GM23338 (cell line): ENCODE measurements at regions not wholly inside any gene's neighbourhood (a gene's known extent, or its start where the extent isn't known, plus 50 kb on each side); places are given as distances from the start of the nearest gene placed in this dataset.

ENCODE experiments used
- ATAC-seq: fragments of 200-7000 bp; cut with Tn5 transposase; 3 replicates; pipeline ENCODE4 v1.9.1; 2020
- DNase-seq: peaks from one replicate; pipeline ENCODE4 v3.0.0-alpha.2; 2015; ENCODE audit warnings: low spot score
- H2AFZ ChIP-seq: fragments of 200-600 bp; sonication (generic); 2 replicates; pipeline ENCODE4 v1.8.0; 2016; ENCODE audit warnings: antibody characterized with exemption, mild to moderate bottlenecking, moderate library complexity
- H3F3A ChIP-seq: fragments of 200-600 bp; sonication (generic); replicated peaks from 2 replicates; pipeline ENCODE4 v1.8.0; 2017; ENCODE audit warnings: antibody characterized with exemption, mixed run types, low read depth
- H3K27ac ChIP-seq: fragments of 200-600 bp; sonication (generic); 2 replicates; pipeline ENCODE4 v1.6.1; 2016; ENCODE audit warnings: low read depth
- H3K27me3 ChIP-seq: fragments of 200-600 bp; sonication (generic); 2 replicates; pipeline ENCODE4 v1.8.0; 2016; ENCODE audit warnings: mild to moderate bottlenecking, mixed run types, moderate library complexity; ENCODE audit not compliant: insufficient read depth
- H3K36me3 ChIP-seq: fragments of 200-600 bp; sonication (generic); 2 replicates; pipeline ENCODE4 v1.8.0; 2016; ENCODE audit warnings: mild to moderate bottlenecking; ENCODE audit not compliant: insufficient read depth
- H3K4me1 ChIP-seq: fragments of 200-600 bp; sonication (generic); 2 replicates; pipeline ENCODE4 v1.8.0; 2016; ENCODE audit warnings: mild to moderate bottlenecking, moderate library complexity; ENCODE audit not compliant: insufficient read depth
- H3K4me2 ChIP-seq: fragments of 200-600 bp; sonication (generic); 2 replicates; pipeline ENCODE4 v1.7.1; 2017; ENCODE audit warnings: mixed run types
- H3K4me3 ChIP-seq: fragments of 200-600 bp; sonication (generic); 2 replicates; pipeline ENCODE4 v1.6.1; 2016; ENCODE audit warnings: mixed run types
- H3K79me2 ChIP-seq: fragments of 200-600 bp; sonication (generic); replicated peaks from 2 replicates; pipeline ENCODE4 v1.8.0; 2017; ENCODE audit warnings: mild to moderate bottlenecking; ENCODE audit not compliant: insufficient read depth
- H3K9me2 ChIP-seq: fragments of 200-600 bp; sonication (generic); 2 replicates; pipeline ENCODE4 v1.8.0; 2017; ENCODE audit not compliant: insufficient read depth
- H4K20me1 ChIP-seq: fragments of 200-600 bp; sonication (generic); replicated peaks from 2 replicates; pipeline ENCODE4 v1.8.0; 2017; ENCODE audit warnings: mild to moderate bottlenecking; ENCODE audit not compliant: insufficient read depth
- H3K27ac Mint-ChIP-seq: 2 replicates; pipeline ENCODE4 v1.8.0; 2020; ENCODE audit warnings: inconsistent platforms, mild to moderate bottlenecking, moderate library complexity, mixed read lengths
- H3K27me3 Mint-ChIP-seq: 3 replicates; pipeline ENCODE4 v1.8.0; 2022; ENCODE audit warnings: low read depth, mild to moderate bottlenecking, moderate library complexity, mixed read lengths, inconsistent platforms; ENCODE audit not compliant: insufficient read depth, poor library complexity
- H3K36me3 Mint-ChIP-seq: 3 replicates; pipeline ENCODE4 v1.8.0; 2021; ENCODE audit warnings: low read depth, mild to moderate bottlenecking, inconsistent platforms, moderate library complexity, mixed read lengths
- H3K4me1 Mint-ChIP-seq: 3 replicates; pipeline ENCODE4 v1.8.0; 2020; ENCODE audit warnings: mild to moderate bottlenecking, inconsistent platforms, mixed read lengths
- H3K4me3 Mint-ChIP-seq: 3 replicates; pipeline ENCODE4 v1.8.0; 2021; ENCODE audit warnings: moderate library complexity, mild to moderate bottlenecking, inconsistent platforms, mixed read lengths
- H3K9me3 Mint-ChIP-seq: 3 replicates; pipeline ENCODE4 v1.8.0; 2020; ENCODE audit warnings: moderate library complexity, mild to moderate bottlenecking, inconsistent platforms, mixed read lengths
- CREB1 ChIP-seq: fragments of 250-450 bp; sonication (Bioruptor Pico); IDR thresholded peaks from 2 replicates; pipeline ENCODE4 v1.5.0; 2020; ENCODE audit warnings: low read depth, mild to moderate bottlenecking, moderate library complexity
- CTCF ChIP-seq, 2 experiments: fragments of 200-600 bp in 1 of 2; sonication (generic) in 1 of 2; conservative IDR thresholded peaks; 2 replicates each; pipeline versions ENCODE4 v1.5.1 to v1.6.1; 2016 to 2017; ENCODE audit warnings: antibody characterized with exemption in 2 of 2, low read depth in 2 of 2, mild to moderate bottlenecking in 2 of 2, moderate library complexity in 1 of 2
- EZH2 ChIP-seq: fragments of 200-600 bp; sonication (generic); IDR thresholded peaks from one replicate; pipeline ENCODE4 v1.8.0; 2017; ENCODE audit warnings: antibody characterized with exemption, mild to moderate bottlenecking, low read depth; ENCODE audit not compliant: unreplicated experiment
- EZH2phosphoT487 ChIP-seq: fragments of 200-600 bp; sonication (generic); IDR thresholded peaks from one replicate; pipeline ENCODE4 v1.8.1; 2018; ENCODE audit warnings: antibody characterized with exemption; ENCODE audit not compliant: unreplicated experiment
- JUNB ChIP-seq: IDR thresholded peaks from one replicate; pipeline ENCODE4 v1.6.1; 2016; ENCODE audit warnings: antibody characterized with exemption; ENCODE audit not compliant: unreplicated experiment
- NANOG ChIP-seq: IDR thresholded peaks from 2 replicates; pipeline ENCODE4 v1.6.1; 2016; ENCODE audit warnings: antibody characterized with exemption, borderline replicate concordance
- POLR2AphosphoS5 ChIP-seq: IDR thresholded peaks from 2 replicates; pipeline ENCODE4 v1.6.1; 2016; ENCODE audit warnings: antibody characterized with exemption, low read depth
- REST ChIP-seq: IDR thresholded peaks from one replicate; pipeline ENCODE4 v1.6.1; 2018; ENCODE audit warnings: antibody characterized with exemption; ENCODE audit not compliant: unreplicated experiment
- STAT1 ChIP-seq: IDR thresholded peaks from one replicate; pipeline ENCODE4 v1.6.1; 2016; ENCODE audit warnings: antibody characterized with exemption; ENCODE audit not compliant: unreplicated experiment
- ZNF331 ChIP-seq: fragments of 250-450 bp; sonication (Bioruptor Pico); IDR thresholded peaks from 2 replicates; pipeline ENCODE4 v1.5.0; 2020; ENCODE audit warnings: low read depth, mild to moderate bottlenecking, moderate library complexity
- TF ChIP-seq, protein P1 (sequence below): IDR thresholded peaks from 2 replicates; pipeline ENCODE4 v1.6.1; 2016; ENCODE audit warnings: antibody characterized with exemption
- TF ChIP-seq, protein P2 (sequence below): fragments of 250-450 bp; sonication (Bioruptor Pico); IDR thresholded peaks from 2 replicates; pipeline ENCODE4 v1.5.0; 2020; ENCODE audit warnings: mild to moderate bottlenecking, moderate library complexity

DNA sequence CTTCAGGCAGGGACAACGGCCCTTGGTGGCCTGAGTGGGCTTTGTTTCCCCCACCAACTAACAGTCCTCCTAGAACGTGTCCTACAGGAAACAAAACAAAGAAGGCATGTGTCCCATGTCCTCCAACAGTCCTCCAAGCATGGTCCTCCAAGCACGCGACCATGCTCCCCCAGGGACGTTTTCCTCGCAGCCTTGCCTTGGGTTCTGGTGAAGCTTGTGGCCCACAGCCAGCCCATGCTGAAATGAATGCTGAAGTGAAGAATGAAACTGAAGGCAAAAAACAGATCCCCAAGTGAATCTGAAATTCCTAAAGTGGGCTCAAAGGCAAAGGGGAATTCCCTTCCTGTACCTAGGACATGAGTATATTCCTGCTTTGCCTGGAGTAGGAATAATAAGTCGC lies 176.6 kb downstream of the JCAD start (continued):
- TF ChIP-seq REST (no peak), POLR2AphosphoS5 (no peak), ZNF331 (no peak), EZH2phosphoT487 (no peak), JUNB (no peak), CREB1 (no peak)
- TF ChIP-seq, protein P1, sequence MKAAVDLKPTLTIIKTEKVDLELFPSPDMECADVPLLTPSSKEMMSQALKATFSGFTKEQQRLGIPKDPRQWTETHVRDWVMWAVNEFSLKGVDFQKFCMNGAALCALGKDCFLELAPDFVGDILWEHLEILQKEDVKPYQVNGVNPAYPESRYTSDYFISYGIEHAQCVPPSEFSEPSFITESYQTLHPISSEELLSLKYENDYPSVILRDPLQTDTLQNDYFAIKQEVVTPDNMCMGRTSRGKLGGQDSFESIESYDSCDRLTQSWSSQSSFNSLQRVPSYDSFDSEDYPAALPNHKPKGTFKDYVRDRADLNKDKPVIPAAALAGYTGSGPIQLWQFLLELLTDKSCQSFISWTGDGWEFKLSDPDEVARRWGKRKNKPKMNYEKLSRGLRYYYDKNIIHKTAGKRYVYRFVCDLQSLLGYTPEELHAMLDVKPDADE: no peak

DNA sequence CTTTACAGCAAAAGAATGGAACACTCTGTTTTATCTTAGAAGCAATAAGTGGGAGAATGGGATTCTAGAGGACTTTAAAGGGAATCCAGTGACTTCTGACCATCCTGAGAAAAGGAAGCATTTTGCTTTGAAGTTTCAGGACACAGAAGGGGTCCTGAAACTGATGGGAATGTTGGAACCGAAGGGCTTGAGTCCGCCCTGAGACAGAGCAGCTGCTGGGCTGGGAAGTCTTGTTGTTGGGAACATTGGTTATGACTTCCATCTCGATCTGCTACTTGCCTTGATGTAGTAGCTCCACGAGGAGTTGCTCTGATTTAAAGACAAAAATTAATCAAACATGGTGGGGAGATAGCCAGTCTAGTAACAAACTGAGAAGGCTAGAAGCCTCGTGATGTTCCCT lies 177.6 kb downstream of the JCAD start:
- no peak overlapping the region for H3K4me3 Mint-ChIP-seq
- ATAC-seq (no peak), DNase-seq (no peak)
- H3K27me3 Mint-ChIP-seq: peaks cover 5% of the 10 kb centered on the region
- Histone ChIP-seq H2AFZ (no peak overlapping the region), H4K20me1 (no peaks in the 10 kb centered on the region), H3K4me2 (no peak overlapping the region), H3K79me2 (no peaks in the 10 kb centered on the region), H3F3A (no peaks in the 10 kb centered on the region), H3K4me1 (no peaks in the 10 kb centered on the region), H3K9me2 (peaks cover 6% of the 10 kb centered on the region; the same call in 1 of the 2 replicates), H3K36me3 (no peaks in the 10 kb centered on the region), H3K4me3 (no peak overlapping the region), H3K27me3 (no peaks in the 10 kb centered on the region), H3K27ac (no peak overlapping the region)
- H3K27ac Mint-ChIP-seq: no peak overlapping the region
- no peaks in the 10 kb centered on the region for H3K4me1 Mint-ChIP-seq
- no peaks in the 10 kb centered on the region for H3K9me3 Mint-ChIP-seq
- no peaks in the 10 kb centered on the region for H3K36me3 Mint-ChIP-seq
- TF ChIP-seq ZNF331 (no peak), CTCF (conservative IDR thresholded peaks at IDR 0.05; ENCODE audit: low read depth in 2 of 2) (no peak), EZH2phosphoT487 (no peak), CREB1 (no peak), EZH2 (no peak), JUNB (no peak), NANOG (no peak), STAT1 (no peak)
- TF ChIP-seq, protein P1: no peak
- TF ChIP-seq, protein P2, sequence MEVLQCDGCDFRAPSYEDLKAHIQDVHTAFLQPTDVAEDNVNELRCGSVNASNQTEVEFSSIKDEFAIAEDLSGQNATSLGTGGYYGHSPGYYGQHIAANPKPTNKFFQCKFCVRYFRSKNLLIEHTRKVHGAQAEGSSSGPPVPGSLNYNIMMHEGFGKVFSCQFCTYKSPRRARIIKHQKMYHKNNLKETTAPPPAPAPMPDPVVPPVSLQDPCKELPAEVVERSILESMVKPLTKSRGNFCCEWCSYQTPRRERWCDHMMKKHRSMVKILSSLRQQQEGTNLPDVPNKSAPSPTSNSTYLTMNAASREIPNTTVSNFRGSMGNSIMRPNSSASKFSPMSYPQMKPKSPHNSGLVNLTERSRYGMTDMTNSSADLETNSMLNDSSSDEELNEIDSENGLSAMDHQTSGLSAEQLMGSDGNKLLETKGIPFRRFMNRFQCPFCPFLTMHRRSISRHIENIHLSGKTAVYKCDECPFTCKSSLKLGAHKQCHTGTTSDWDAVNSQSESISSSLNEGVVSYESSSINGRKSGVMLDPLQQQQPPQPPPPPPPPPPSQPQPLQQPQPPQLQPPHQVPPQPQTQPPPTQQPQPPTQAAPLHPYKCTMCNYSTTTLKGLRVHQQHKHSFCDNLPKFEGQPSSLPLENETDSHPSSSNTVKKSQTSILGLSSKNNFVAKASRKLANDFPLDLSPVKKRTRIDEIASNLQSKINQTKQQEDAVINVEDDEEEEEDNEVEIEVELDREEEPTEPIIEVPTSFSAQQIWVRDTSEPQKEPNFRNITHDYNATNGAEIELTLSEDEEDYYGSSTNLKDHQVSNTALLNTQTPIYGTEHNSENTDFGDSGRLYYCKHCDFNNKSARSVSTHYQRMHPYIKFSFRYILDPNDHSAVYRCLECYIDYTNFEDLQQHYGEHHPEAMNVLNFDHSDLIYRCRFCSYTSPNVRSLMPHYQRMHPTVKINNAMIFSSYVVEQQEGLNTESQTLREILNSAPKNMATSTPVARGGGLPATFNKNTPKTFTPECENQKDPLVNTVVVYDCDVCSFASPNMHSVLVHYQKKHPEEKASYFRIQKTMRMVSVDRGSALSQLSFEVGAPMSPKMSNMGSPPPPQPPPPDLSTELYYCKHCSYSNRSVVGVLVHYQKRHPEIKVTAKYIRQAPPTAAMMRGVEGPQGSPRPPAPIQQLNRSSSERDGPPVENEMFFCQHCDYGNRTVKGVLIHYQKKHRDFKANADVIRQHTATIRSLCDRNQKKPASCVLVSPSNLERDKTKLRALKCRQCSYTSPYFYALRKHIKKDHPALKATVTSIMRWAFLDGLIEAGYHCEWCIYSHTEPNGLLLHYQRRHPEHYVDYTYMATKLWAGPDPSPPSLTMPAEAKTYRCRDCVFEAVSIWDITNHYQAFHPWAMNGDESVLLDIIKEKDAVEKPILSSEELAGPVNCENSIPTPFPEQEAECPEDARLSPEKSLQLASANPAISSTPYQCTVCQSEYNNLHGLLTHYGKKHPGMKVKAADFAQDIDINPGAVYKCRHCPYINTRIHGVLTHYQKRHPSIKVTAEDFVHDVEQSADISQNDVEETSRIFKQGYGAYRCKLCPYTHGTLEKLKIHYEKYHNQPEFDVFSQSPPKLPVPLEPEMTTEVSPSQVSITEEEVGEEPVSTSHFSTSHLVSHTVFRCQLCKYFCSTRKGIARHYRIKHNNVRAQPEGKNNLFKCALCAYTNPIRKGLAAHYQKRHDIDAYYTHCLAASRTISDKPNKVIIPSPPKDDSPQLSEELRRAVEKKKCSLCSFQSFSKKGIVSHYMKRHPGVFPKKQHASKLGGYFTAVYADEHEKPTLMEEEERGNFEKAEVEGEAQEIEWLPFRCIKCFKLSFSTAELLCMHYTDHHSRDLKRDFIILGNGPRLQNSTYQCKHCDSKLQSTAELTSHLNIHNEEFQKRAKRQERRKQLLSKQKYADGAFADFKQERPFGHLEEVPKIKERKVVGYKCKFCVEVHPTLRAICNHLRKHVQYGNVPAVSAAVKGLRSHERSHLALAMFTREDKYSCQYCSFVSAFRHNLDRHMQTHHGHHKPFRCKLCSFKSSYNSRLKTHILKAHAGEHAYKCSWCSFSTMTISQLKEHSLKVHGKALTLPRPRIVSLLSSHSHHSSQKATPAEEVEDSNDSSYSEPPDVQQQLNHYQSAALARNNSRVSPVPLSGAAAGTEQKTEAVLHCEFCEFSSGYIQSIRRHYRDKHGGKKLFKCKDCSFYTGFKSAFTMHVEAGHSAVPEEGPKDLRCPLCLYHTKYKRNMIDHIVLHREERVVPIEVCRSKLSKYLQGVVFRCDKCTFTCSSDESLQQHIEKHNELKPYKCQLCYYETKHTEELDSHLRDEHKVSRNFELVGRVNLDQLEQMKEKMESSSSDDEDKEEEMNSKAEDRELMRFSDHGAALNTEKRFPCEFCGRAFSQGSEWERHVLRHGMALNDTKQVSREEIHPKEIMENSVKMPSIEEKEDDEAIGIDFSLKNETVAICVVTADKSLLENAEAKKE: no peak
